ENCODE measurements at regions not wholly inside any gene's neighbourhood (a gene's known extent, or its start where the extent isn't known, plus 50 kb on each side); places are given as distances from the start of the nearest gene placed in this dataset.

DNA sequence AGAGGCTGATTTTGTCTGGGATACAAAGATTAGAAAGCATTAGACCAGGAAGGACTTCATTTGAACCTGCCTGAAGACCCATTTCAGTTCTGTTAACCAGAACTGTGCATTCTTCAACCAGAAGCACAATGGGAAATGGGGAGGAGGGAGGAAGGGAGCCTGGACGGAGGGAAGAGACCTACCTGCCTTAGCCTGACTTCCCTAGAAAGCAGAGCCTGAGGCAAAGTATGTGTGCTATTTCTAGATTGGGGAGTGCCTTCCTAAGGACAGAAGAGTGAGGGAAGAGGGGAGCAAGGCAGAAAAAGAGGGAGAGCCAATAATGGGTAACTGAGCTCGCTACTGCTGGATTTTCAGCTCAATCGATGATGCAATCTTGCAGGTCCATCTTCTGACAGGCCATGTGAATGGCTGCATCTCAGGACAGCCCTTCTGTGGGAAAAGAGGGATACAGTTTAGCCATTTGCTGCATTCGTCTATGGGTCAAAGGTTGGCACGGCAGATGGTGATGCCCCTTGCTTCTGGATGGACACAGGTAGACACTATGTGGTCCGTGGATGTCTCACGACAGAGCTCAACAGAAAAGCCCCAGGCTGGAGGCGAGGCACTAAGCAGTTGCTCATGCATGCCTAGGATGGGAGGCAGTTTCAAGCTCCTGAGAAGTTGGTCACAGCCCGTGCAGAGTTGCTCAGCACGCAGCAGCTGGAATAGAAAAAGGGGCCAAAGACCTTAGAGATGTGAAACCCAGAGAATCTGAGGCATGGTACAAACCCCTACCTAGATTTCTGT is 78.8 kb upstream of the UBL3 start:
- H3K4me2 ChIP-seq (ENCODE audit: extremely low read depth, insufficient read depth, low read length), result no peak overlapping the region
- TF ChIP-seq EZH2 (IDR thresholded peaks at IDR 0.05; ENCODE audit: low read length, missing control alignments), result no peak
- TF ChIP-seq, protein P1, sequence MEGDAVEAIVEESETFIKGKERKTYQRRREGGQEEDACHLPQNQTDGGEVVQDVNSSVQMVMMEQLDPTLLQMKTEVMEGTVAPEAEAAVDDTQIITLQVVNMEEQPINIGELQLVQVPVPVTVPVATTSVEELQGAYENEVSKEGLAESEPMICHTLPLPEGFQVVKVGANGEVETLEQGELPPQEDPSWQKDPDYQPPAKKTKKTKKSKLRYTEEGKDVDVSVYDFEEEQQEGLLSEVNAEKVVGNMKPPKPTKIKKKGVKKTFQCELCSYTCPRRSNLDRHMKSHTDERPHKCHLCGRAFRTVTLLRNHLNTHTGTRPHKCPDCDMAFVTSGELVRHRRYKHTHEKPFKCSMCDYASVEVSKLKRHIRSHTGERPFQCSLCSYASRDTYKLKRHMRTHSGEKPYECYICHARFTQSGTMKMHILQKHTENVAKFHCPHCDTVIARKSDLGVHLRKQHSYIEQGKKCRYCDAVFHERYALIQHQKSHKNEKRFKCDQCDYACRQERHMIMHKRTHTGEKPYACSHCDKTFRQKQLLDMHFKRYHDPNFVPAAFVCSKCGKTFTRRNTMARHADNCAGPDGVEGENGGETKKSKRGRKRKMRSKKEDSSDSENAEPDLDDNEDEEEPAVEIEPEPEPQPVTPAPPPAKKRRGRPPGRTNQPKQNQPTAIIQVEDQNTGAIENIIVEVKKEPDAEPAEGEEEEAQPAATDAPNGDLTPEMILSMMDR (conservative IDR thresholded peaks at IDR 0.05 in 1 of 2, IDR thresholded peaks at IDR 0.05 in 1 of 2; ENCODE audit: low read depth in 1 of 2, low read length in 2 of 2), result no peak
- no peak overlapping the region for H3K9ac ChIP-seq (ENCODE audit: insufficient read depth, low read length)
- no peaks in the 10 kb centered on the region for H3K9me3 ChIP-seq (ENCODE audit: control insufficient read depth, insufficient read depth, low read depth, low read length)
- no peaks in the 10 kb centered on the region for H3K27me3 ChIP-seq (ENCODE audit: control insufficient read depth, insufficient read depth, low read length)
- no peaks in the 10 kb centered on the region for H3K36me3 ChIP-seq (ENCODE audit: control insufficient read depth, insufficient read depth, low read length)
- H3K4me1 ChIP-seq (ENCODE audit: control insufficient read depth, extremely low read depth, insufficient read depth, low read length), result peaks cover 12% of the 10 kb centered on the region
- H2AFZ ChIP-seq (ENCODE audit: low read length), result no peak overlapping the region
- H3K79me2 ChIP-seq (ENCODE audit: control insufficient read depth, insufficient read depth, low read length), result no peaks in the 10 kb centered on the region
- no peaks in the 10 kb centered on the region for H4K20me1 ChIP-seq (ENCODE audit: control insufficient read depth, extremely low read depth, insufficient read depth, low read length)
- no peak overlapping the region for H3K27ac ChIP-seq (ENCODE audit: insufficient read depth, low read length)
- no peak for DNase-seq (ENCODE audit: low read depth in 2 of 2)
- H3K4me3 ChIP-seq (replicated peaks in 1 of 4; ENCODE audit: control extremely low read depth in 1 of 4, insufficient read depth in 1 of 4, low read depth in 3 of 4, low read length in 4 of 4), result no peak overlapping the region

DNA sequence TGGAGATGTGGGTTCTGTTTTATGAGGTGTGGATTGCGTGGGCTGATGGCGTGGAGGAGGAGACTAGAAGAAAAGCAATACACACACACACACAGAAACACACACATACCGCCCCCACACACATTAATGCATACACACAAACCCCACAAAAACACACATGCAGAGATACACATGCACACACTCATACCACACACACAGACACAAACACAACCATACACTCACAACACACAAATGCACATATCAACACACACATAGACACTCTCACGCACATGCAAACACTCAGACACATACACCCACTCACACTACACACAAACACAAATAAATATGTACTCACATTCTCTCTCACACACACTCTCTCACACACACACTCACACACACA is 75.7 kb upstream of the UBL3 start:
- no peak overlapping the region for H3K4me2 ChIP-seq (ENCODE audit: extremely low read depth, insufficient read depth, low read length)
- H3K9ac ChIP-seq (ENCODE audit: insufficient read depth, low read length), result no peak overlapping the region
- H3K27ac ChIP-seq (ENCODE audit: insufficient read depth, low read length), result no peak overlapping the region
- no peak for DNase-seq (ENCODE audit: low read depth in 2 of 2)
- no peaks in the 10 kb centered on the region for H3K36me3 ChIP-seq (ENCODE audit: control insufficient read depth, insufficient read depth, low read length)
- TF ChIP-seq, protein P1 (conservative IDR thresholded peaks at IDR 0.05 in 1 of 2, IDR thresholded peaks at IDR 0.05 in 1 of 2; ENCODE audit: low read depth in 1 of 2, low read length in 2 of 2), result no peak
- TF ChIP-seq EZH2 (IDR thresholded peaks at IDR 0.05; ENCODE audit: low read length, missing control alignments), result no peak
- H3K4me1 ChIP-seq (ENCODE audit: control insufficient read depth, extremely low read depth, insufficient read depth, low read length), result peaks cover 21% of the 10 kb centered on the region
- no peak overlapping the region for H2AFZ ChIP-seq (ENCODE audit: low read length)
- H3K79me2 ChIP-seq (ENCODE audit: control insufficient read depth, insufficient read depth, low read length), result no peaks in the 10 kb centered on the region
- H4K20me1 ChIP-seq (ENCODE audit: control insufficient read depth, extremely low read depth, insufficient read depth, low read length), result no peaks in the 10 kb centered on the region
- H3K4me3 ChIP-seq (replicated peaks in 1 of 4; ENCODE audit: control extremely low read depth in 1 of 4, insufficient read depth in 1 of 4, low read depth in 3 of 4, low read length in 4 of 4), result no peak overlapping the region
- no peaks in the 10 kb centered on the region for H3K27me3 ChIP-seq (ENCODE audit: control insufficient read depth, insufficient read depth, low read length)
- no peaks in the 10 kb centered on the region for H3K9me3 ChIP-seq (ENCODE audit: control insufficient read depth, insufficient read depth, low read depth, low read length)

- Histone ChIP-seq H2AFZ (ENCODE audit: low read length) (no peak overlapping the region), H3K36me3 (ENCODE audit: control insufficient read depth, insufficient read depth, low read length) (no peaks in the 10 kb centered on the region), H3K4me1 (ENCODE audit: control insufficient read depth, extremely low read depth, insufficient read depth, low read length) (peaks cover 21% of the 10 kb centered on the region), H3K4me3 (replicated peaks in 1 of 4; ENCODE audit: control extremely low read depth in 1 of 4, insufficient read depth in 1 of 4, low read depth in 3 of 4, low read length in 4 of 4) (no peak overlapping the region), H3K27me3 (ENCODE audit: control insufficient read depth, insufficient read depth, low read length) (no peaks in the 10 kb centered on the region), H3K4me2 (ENCODE audit: extremely low read depth, insufficient read depth, low read length) (no peak overlapping the region), H3K27ac (ENCODE audit: insufficient read depth, low read length) (no peak overlapping the region), H3K79me2 (ENCODE audit: control insufficient read depth, insufficient read depth, low read length) (no peaks in the 10 kb centered on the region), H4K20me1 (ENCODE audit: control insufficient read depth, extremely low read depth, insufficient read depth, low read length) (no peaks in the 10 kb centered on the region), H3K9me3 (ENCODE audit: control insufficient read depth, insufficient read depth, low read depth, low read length) (no peaks in the 10 kb centered on the region), H3K9ac (ENCODE audit: insufficient read depth, low read length) (no peak overlapping the region)
- DNase-seq (ENCODE audit: low read depth in 2 of 2), result peak; percentile 81 to 90
- TF ChIP-seq EZH2 (IDR thresholded peaks at IDR 0.05; ENCODE audit: low read length, missing control alignments), result no peak
- TF ChIP-seq, protein P1 (conservative IDR thresholded peaks at IDR 0.05 in 1 of 2, IDR thresholded peaks at IDR 0.05 in 1 of 2; ENCODE audit: low read depth in 1 of 2, low read length in 2 of 2), result no peak
Measured at GRCh38 chr13:29925457-29926097, 75.2 kb upstream of the UBL3 start.

Measured in fibroblast of lung (primary cell).